Spleen (tissue), 11 donors: ENCODE measurements at regions not wholly inside any gene's neighbourhood (a gene's known extent, or its start where the extent isn't known, plus 50 kb on each side); places are given as distances from the start of the nearest gene placed in this dataset.

Experiments
- DNase-seq: peaks from one replicate; pipeline ENCODE4 v3.0.0-alpha.2; 2020
- H3K27ac ChIP-seq, 8 donors: fragments of 200-600 bp; sonication (generic) in 7 of 8; 1 replicate in 4 of 8; 2 replicates in 4 of 8; pipeline versions ENCODE4 v1.5.0 to v1.8.0; 2016 to 2021; ENCODE audit warnings: inconsistent platforms in 4 of 8, mild to moderate bottlenecking in 4 of 8, moderate library complexity in 1 of 8
- H3K27me3 ChIP-seq, 7 donors: fragments of 200-600 bp; sonication (generic) in 6 of 7; replicated peaks in 1 of 7; 1 replicate in 4 of 7; 2 replicates in 3 of 7; pipeline versions ENCODE4 v1.5.0 to v1.8.0; 2016 to 2021; ENCODE audit warnings: inconsistent platforms in 3 of 7, mild to moderate bottlenecking in 1 of 7
- H3K36me3 ChIP-seq, 6 donors: fragments of 200-600 bp; sonication (generic) in 5 of 6; 1 replicate in 4 of 6; 2 replicates in 2 of 6; pipeline versions ENCODE4 v1.5.0 to v1.8.0; 2016 to 2021; ENCODE audit warnings: inconsistent platforms in 2 of 6
- H3K4me1 ChIP-seq, 6 donors: fragments of 200-600 bp; sonication (generic) in 5 of 6; 1 replicate in 3 of 6; 2 replicates in 3 of 6; pipeline versions ENCODE4 v1.5.0 to v1.8.0; 2016 to 2021; ENCODE audit warnings: inconsistent platforms in 3 of 6
- H3K4me3 ChIP-seq, 8 donors: fragments of 200-600 bp; sonication (generic) in 7 of 8; 1 replicate in 4 of 8; 2 replicates in 4 of 8; pipeline versions ENCODE4 v1.5.0 to v1.8.0; 2016 to 2021; ENCODE audit warnings: inconsistent platforms in 4 of 8, mild to moderate bottlenecking in 4 of 8, moderate library complexity in 2 of 8
- H3K9me3 ChIP-seq, 8 donors: fragments of 200-600 bp; sonication (generic) in 7 of 8; 1 replicate in 4 of 8; 2 replicates in 4 of 8; pipeline versions ENCODE4 v1.5.0 to v1.8.0; 2016 to 2021; ENCODE audit warnings: inconsistent platforms in 4 of 8
- POLR2A ChIP-seq, 3 donors: fragments of 450-650 bp; IDR thresholded peaks; one replicate each; pipeline ENCODE4 v1.5.1; 2017; ENCODE audit warnings: antibody characterized with exemption in 3 of 3, mild to moderate bottlenecking in 1 of 3
- POLR2AphosphoS5 ChIP-seq, 3 donors: sonication (generic); formaldehyde crosslinking; IDR thresholded peaks; one replicate each; pipeline ENCODE4 v1.5.1; 2017; ENCODE audit warnings: antibody characterized with exemption in 3 of 3
- WGBS, 5 donors: extraction: QIAGEN DNeasy Blood & Tissue Kit in 3 of 5; methylation state at CpG; one replicate each; pipeline versions ENCODE4 v1.1.5 to v1.1.7; 2013 to 2018; 5-methylcytosine and 5-hydroxymethylcytosine counted together
- intact Hi-C: fragments of 100-400 bp; cut with DNase I; formaldehyde crosslinking; loops from one replicate; pipeline ENCODE4 v1.15.0; 2023; ENCODE audit warnings: low total_unique reads
- TF ChIP-seq, protein P1 (sequence below), 11 experiments: fragments of 200-600 bp in 7 of 11; fragments of 450-650 bp in 4 of 11; sonication (generic) in 4 of 11; IDR thresholded peaks in 8 of 11; conservative IDR thresholded peaks in 3 of 11; 1 replicate in 7 of 11; 2 replicates in 4 of 11; pipeline versions ENCODE4 v1.4.0 to v1.8.0; 2016 to 2021; ENCODE audit warnings: antibody characterized with exemption in 11 of 11, inconsistent platforms in 4 of 11, mild to moderate bottlenecking in 1 of 11
- donor health status: healthy with polysubstance abuse.
- donor health status: DM: no; HTN: no; CAD: no; lungs with moderate emphysema.
- donor health status: DM: no; HTN: no; CAD: no.
- donor health status: Bipolar disorder and iron deficiency.
- donor health status: healthy.
- donor health status: DM: no; HTN: no; CAD: no.
- donor health status: DM: yes; HTN: yes; CAD: no.

DNA sequence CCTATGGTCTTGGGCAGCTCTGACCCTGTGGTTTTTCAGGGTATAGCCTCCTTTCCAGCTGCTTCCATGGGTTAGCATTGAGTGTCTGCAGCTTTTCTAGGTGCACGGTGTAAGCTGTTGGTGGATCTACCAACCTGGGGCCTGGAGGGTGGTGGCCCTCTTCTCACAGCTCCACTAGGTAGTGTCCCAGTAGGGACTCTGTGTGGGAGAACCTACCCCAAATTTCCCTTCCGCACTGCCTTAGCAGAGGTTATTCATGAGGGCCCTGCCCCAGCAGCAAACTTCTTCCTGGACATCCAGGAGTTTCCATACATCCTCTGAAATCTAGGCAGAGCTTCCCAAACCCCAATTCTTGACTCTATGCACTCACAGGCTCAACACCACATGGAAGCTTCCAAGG is 111.0 kb upstream of the C1orf87 start:
- Histone ChIP-seq H3K27me3 (no peaks in the 10 kb centered on the region), H3K4me1 (no peaks in the 10 kb centered on the region), H3K9me3 (peaks cover 0 to 71% (median 47%) of the 10 kb centered on the region in 8 donors), H3K4me3 (no peak overlapping the region), H3K36me3 (no peaks in the 10 kb centered on the region), H3K27ac (no peak overlapping the region)
- 87 to 100% (median 93%) methylated on average over 2 of the region's 2 CpGs for WGBS, 5 donors
- intact Hi-C loops = no loop called here
- no peak for DNase-seq
- TF ChIP-seq, protein P1, sequence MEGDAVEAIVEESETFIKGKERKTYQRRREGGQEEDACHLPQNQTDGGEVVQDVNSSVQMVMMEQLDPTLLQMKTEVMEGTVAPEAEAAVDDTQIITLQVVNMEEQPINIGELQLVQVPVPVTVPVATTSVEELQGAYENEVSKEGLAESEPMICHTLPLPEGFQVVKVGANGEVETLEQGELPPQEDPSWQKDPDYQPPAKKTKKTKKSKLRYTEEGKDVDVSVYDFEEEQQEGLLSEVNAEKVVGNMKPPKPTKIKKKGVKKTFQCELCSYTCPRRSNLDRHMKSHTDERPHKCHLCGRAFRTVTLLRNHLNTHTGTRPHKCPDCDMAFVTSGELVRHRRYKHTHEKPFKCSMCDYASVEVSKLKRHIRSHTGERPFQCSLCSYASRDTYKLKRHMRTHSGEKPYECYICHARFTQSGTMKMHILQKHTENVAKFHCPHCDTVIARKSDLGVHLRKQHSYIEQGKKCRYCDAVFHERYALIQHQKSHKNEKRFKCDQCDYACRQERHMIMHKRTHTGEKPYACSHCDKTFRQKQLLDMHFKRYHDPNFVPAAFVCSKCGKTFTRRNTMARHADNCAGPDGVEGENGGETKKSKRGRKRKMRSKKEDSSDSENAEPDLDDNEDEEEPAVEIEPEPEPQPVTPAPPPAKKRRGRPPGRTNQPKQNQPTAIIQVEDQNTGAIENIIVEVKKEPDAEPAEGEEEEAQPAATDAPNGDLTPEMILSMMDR (IDR thresholded peaks at IDR 0.05 in 8 of 11, conservative IDR thresholded peaks at IDR 0.05 in 3 of 11) = no peak
- no peak for TF ChIP-seq POLR2A (IDR thresholded peaks at IDR 0.05)
- TF ChIP-seq POLR2AphosphoS5 (IDR thresholded peaks at IDR 0.05) = no peak

DNA sequence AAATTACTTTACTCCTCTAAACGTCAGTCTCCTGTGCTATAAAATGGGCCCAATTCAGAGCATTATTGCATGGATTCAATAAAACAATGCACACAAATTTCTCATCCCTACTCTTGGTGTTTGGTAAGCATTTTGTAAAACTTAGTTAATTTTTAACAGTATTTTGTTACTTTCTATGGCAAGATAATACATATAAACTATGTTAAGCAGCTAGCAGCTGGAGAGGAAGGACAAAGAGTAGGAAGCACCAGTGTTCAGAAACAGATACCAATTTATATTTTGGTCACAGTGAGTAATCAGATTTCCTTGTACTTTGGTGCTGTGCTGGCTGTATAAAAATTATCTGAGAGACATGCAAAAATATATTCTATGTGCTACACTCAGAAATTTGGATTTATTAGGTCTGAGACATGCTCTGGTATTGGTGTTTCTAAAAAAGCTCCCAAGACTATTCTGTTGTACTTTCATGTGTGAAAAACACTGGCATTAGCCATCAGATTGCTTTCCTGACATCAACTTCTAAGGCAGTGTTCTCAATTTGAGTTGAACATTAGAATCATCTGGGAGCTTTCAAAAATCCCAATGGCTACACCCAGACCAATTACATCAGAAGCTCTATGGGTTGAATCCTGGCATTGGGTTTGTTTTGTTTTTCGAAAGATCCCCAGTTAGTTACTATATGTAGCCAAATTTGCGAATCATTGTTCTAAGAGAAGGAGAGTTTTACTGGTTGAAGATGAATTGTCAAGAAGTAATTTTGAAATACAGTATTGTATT is 100.3 kb upstream of the C1orf87 start:
- intact Hi-C loops = no loop called here

DNA sequence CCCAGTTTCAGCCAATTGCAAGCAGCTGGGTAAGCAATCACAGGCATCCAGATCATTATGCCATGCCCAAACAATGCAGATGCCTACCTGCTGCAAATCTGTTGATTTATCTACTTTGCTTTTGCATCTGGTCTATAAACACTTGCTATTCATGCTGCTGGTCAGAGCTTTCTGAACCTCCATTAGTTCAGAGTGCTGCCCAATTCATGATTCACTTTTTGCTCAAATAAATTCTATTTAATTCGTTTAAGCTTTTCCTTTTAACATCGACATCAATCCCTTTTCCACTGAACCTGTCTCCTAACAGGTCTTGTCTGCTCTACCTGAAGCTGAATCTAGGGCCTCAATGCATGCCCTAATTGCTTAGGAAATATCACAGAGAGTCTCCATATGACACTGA is 99.4 kb upstream of the C1orf87 start:
- H3K36me3 ChIP-seq = no peaks in the 10 kb centered on the region
- no peaks in the 10 kb centered on the region for H3K4me1 ChIP-seq
- DNase-seq = no peak
- no peaks in the 10 kb centered on the region for H3K27me3 ChIP-seq
- intact Hi-C loops = no loop called here
- H3K4me3 ChIP-seq = no peak overlapping the region
- 89 to 97% (median 94%) methylated on average over 2 of the region's 2 CpGs for WGBS, 5 donors
- peaks cover 0 to 6% (median 0%) of the 10 kb centered on the region in 8 donors for H3K9me3 ChIP-seq
- no peak for TF ChIP-seq POLR2AphosphoS5 (IDR thresholded peaks at IDR 0.05)
- no peak for TF ChIP-seq POLR2A (IDR thresholded peaks at IDR 0.05)
- TF ChIP-seq, protein P1 (IDR thresholded peaks at IDR 0.05 in 8 of 11, conservative IDR thresholded peaks at IDR 0.05 in 3 of 11) = no peak
- no peak overlapping the region for H3K27ac ChIP-seq

More for the DNA sequence above, 100.3 kb upstream of the C1orf87 start:
- Histone ChIP-seq H3K36me3 (no peaks in the 10 kb centered on the region), H3K27me3 (no peaks in the 10 kb centered on the region), H3K9me3 (peaks cover 0 to 6% (median 0%) of the 10 kb centered on the region in 8 donors), H3K4me1 (no peaks in the 10 kb centered on the region), H3K4me3 (no peak overlapping the region), H3K27ac (no peak overlapping the region)
- no peak for DNase-seq
- 85 to 92% (median 90%) methylated on average over 3 of the region's 3 CpGs for WGBS, 5 donors
- TF ChIP-seq, protein P1 (IDR thresholded peaks at IDR 0.05 in 8 of 11, conservative IDR thresholded peaks at IDR 0.05 in 3 of 11) = no peak
- no peak for TF ChIP-seq POLR2A (IDR thresholded peaks at IDR 0.05)
- no peak for TF ChIP-seq POLR2AphosphoS5 (IDR thresholded peaks at IDR 0.05)

GRCh38 chr1:60171801-60172200 is 98.2 kb upstream of the C1orf87 start:
- Histone ChIP-seq H3K27ac (no peak overlapping the region), H3K36me3 (no peaks in the 10 kb centered on the region), H3K4me3 (no peak overlapping the region), H3K9me3 (peaks cover 0 to 6% (median 0%) of the 10 kb centered on the region in 8 donors), H3K4me1 (no peaks in the 10 kb centered on the region), H3K27me3 (no peaks in the 10 kb centered on the region)
- intact Hi-C loops = no loop called here
- TF ChIP-seq, protein P1 (IDR thresholded peaks at IDR 0.05 in 8 of 11, conservative IDR thresholded peaks at IDR 0.05 in 3 of 11) = no peak
- TF ChIP-seq POLR2A (IDR thresholded peaks at IDR 0.05) = no peak
- WGBS, 5 donors = 50 to 68% (median 60%) methylated on average over 4 of the region's 4 CpGs
- DNase-seq = no peak
